ENCODE measurements at regions not wholly inside any gene's neighbourhood (a gene's known extent, or its start where the extent isn't known, plus 50 kb on each side); places are given as distances from the start of the nearest gene placed in this dataset.

GRCh38 chr3:162421721-162422120 lies 925.1 kb downstream of the OTOL1 start:
- no peaks in the 10 kb centered on the region for H3K4me1 ChIP-seq (ENCODE audit: control insufficient read depth, insufficient read depth, low read length)
- H3K9me3 ChIP-seq (replicated peaks; ENCODE audit: control insufficient read depth, insufficient read depth, low read length): no peaks in the 10 kb centered on the region
- no peaks in the 10 kb centered on the region for H4K20me1 ChIP-seq (ENCODE audit: control insufficient read depth, insufficient read depth)
- no peak for ATAC-seq
- SMC1A ChIA-PET (ENCODE audit: uncharacterized antibody, unreplicated experiment): no interaction called here
- H3K36me3 ChIP-seq (ENCODE audit: control insufficient read depth in 2 of 2, insufficient read depth in 2 of 2, low read length in 1 of 2): no peaks in the 10 kb centered on the region
- no peak overlapping the region for H3K4me2 ChIP-seq (ENCODE audit: control insufficient read depth, insufficient read depth)
- POLR2A ChIA-PET: no interaction called here
- no TSS peak for BruUV-seq (replicated peaks)
- no peak for FAIRE-seq
- H3K9ac ChIP-seq (ENCODE audit: control insufficient read depth, insufficient read depth, low read length): no peak overlapping the region
- no peak overlapping the region for H2AFZ ChIP-seq (ENCODE audit: control insufficient read depth, low read depth, low read length)
- in situ Hi-C loops (cut with MboI): no loop called here
- intact Hi-C loops (cut with micrococcal nuclease; ENCODE audit: unreplicated experiment): no loop called here
- H3K79me2 ChIP-seq (ENCODE audit: control insufficient read depth, insufficient read depth, low read length): no peaks in the 10 kb centered on the region
- TF ChIP-seq GABPA (IDR thresholded peaks at IDR 0.05; ENCODE audit: low read depth): no peak
- no peak for TF ChIP-seq HDAC2 (IDR thresholded peaks at IDR 0.05)
- no peak for TF ChIP-seq IRF5 (IDR thresholded peaks at IDR 0.05; ENCODE audit: borderline replicate concordance)
- TF ChIP-seq PKNOX1 (IDR thresholded peaks at IDR 0.05): no peak
- TF ChIP-seq ZBED1 (IDR thresholded peaks at IDR 0.05; ENCODE audit: borderline replicate concordance): no peak
- TF ChIP-seq RB1 (IDR thresholded peaks at IDR 0.05; ENCODE audit: borderline replicate concordance): no peak
- no peak for TF ChIP-seq TCF7 (IDR thresholded peaks at IDR 0.05; ENCODE audit: borderline replicate concordance)
- no peak for TF ChIP-seq SMAD5 (IDR thresholded peaks at IDR 0.05; ENCODE audit: low read depth)
- TF ChIP-seq ZNF687 (IDR thresholded peaks at IDR 0.05): no peak
- TF ChIP-seq KDM1A (IDR thresholded peaks at IDR 0.05; ENCODE audit: borderline replicate concordance): no peak
- TF ChIP-seq BRCA1 (IDR thresholded peaks at IDR 0.05; ENCODE audit: low read depth, low read length): no peak
- TF ChIP-seq HCFC1 (IDR thresholded peaks at IDR 0.05; ENCODE audit: low read length): no peak
- no peak for TF ChIP-seq NFYA (IDR thresholded peaks at IDR 0.05; ENCODE audit: borderline replicate concordance, low read depth, low read length)
- TF ChIP-seq SRF (IDR thresholded peaks at IDR 0.05; ENCODE audit: low read depth in 2 of 2, low read length in 2 of 2): no peak
- no peak for TF ChIP-seq IRF3 (IDR thresholded peaks at IDR 0.05)
- TF ChIP-seq CHD1 (IDR thresholded peaks at IDR 0.05; ENCODE audit: low read depth, low read length): no peak
- TF ChIP-seq RAD51 (IDR thresholded peaks at IDR 0.05): no peak
- no peak for TF ChIP-seq HSF1 (IDR thresholded peaks at IDR 0.05; ENCODE audit: low read depth, low read length)
- CTCF ChIA-PET: no interaction called here
- H3K27me3 ChIP-seq (replicated peaks in 1 of 2; ENCODE audit: control insufficient read depth in 2 of 2, insufficient read depth in 2 of 2, low read length in 1 of 2): no peaks in the 10 kb centered on the region
- no peak overlapping the region for H3K27ac ChIP-seq (ENCODE audit: control insufficient read depth, insufficient read depth)
- DNase-seq (ENCODE audit: low read depth, low spot score): no peak
- RAD21 ChIA-PET (ENCODE audit: unreplicated experiment): no interaction called here
- H3K4me3 ChIP-seq: no peak overlapping the region
